A549 (cell line): ENCODE measurements at regions not wholly inside any gene's neighbourhood (a gene's known extent, or its start where the extent isn't known, plus 50 kb on each side); places are given as distances from the start of the nearest gene placed in this dataset.

Experiments
- ATAC-seq, 2 experiments: fragments of 200-7000 bp in 1 of 2; fragments of >200 bp in 1 of 2; cut with Nextera tagmentation in 1 of 2; cut with Tn5 transposase in 1 of 2; 3 replicates each; pipeline versions ENCODE4 v1.8.0 to v1.9.1; 2018 to 2020; ENCODE audit warnings: mild to moderate bottlenecking in 1 of 2, moderate library complexity in 1 of 2
- CTCF ChIA-PET: fragments of 300-600 bp; sonication (Branson Sonifier 250); formaldehyde crosslinking; extraction: SDS; loops from one replicate; lab custom pipeline; 2021; ENCODE audit warnings: antibody characterized with exemption, inconsistent platforms; lab: Yijun Ruan, JAX
- POLR2A ChIA-PET: fragments of 350-600 bp; formaldehyde crosslinking; extraction: SDS; loops from one replicate; lab custom pipeline; 2021; ENCODE audit warnings: antibody characterized with exemption, inconsistent platforms; lab: Yijun Ruan, JAX
- DNase-seq, 2 experiments: peaks; one replicate each; pipeline versions ENCODE4 v3.0.0 to v3.0.0-alpha.2; 2011 to 2016; ENCODE audit warnings: low read depth in 1 of 2, low spot score in 1 of 2
- FAIRE-seq: peaks from 2 replicates; lab custom pipeline; 2011; peaks lifted over from hg19 to GRCh38; lab: Jason Lieb, UNC
- H3K27ac ChIP-seq, 2 experiments: fragments of >200 bp; sonication (Bioruptor Twin); formaldehyde crosslinking; 3 replicates each; pipeline ENCODE4 v1.5.1; 2016 to 2017
- H3K4me1 ChIP-seq: fragments of >200 bp; sonication (Bioruptor Twin); formaldehyde crosslinking; 3 replicates; pipeline ENCODE4 v1.6.1; 2016
- H3K4me2 ChIP-seq: fragments of >200 bp; sonication (Bioruptor Twin); formaldehyde crosslinking; 3 replicates; pipeline ENCODE4 v1.6.1; 2016
- H3K4me3 ChIP-seq: fragments of >200 bp; sonication (Bioruptor Twin); formaldehyde crosslinking; 3 replicates; pipeline ENCODE4 v1.5.1; 2016
- H3K9me3 ChIP-seq: fragments of >200 bp; sonication (Bioruptor Twin); formaldehyde crosslinking; 3 replicates; pipeline ENCODE4 v1.6.1; 2016
- CEBPB ChIP-seq, 2 experiments: fragments of >200 bp in 1 of 2; sonication (Bioruptor Twin) in 1 of 2; formaldehyde crosslinking in 1 of 2; IDR thresholded peaks; 2 replicates each; pipeline ENCODE4 v1.6.1; 2012 to 2016
- FOSL2 ChIP-seq, 2 experiments: fragments of 450-650 bp in 1 of 2; fragments of >200 bp in 1 of 2; sonication (Bioruptor Twin) in 1 of 2; formaldehyde crosslinking; IDR thresholded peaks; 2 replicates each; pipeline versions ENCODE4 v1.5.0 to v1.6.1; 2016 to 2020; ENCODE audit warnings: mild to moderate bottlenecking in 1 of 2, moderate library complexity in 1 of 2
- HEYL ChIP-seq: fragments of 250-450 bp; sonication (Bioruptor Pico); IDR thresholded peaks from 2 replicates; pipeline ENCODE4 v1.8.0; 2021; ENCODE audit warnings: mild to moderate bottlenecking, moderate library complexity
- HOXA7 ChIP-seq: fragments of 250-450 bp; sonication (Bioruptor Pico); IDR thresholded peaks from 2 replicates; pipeline ENCODE4 v1.5.0; 2020; ENCODE audit warnings: mild to moderate bottlenecking, moderate library complexity
- HOXB13 ChIP-seq: fragments of 250-450 bp; sonication (Bioruptor Pico); IDR thresholded peaks from 2 replicates; pipeline ENCODE4 v1.5.0; 2020; ENCODE audit warnings: low read depth, mild to moderate bottlenecking, moderate library complexity
- KDM1A ChIP-seq: fragments of 200-600 bp; sonication (generic); IDR thresholded peaks from 2 replicates; pipeline ENCODE4 v1.6.1; 2016; ENCODE audit warnings: low read depth, mild to moderate bottlenecking
- KDM5A ChIP-seq: fragments of 200-600 bp; sonication (generic); IDR thresholded peaks from 2 replicates; pipeline ENCODE4 v1.6.1; 2016; ENCODE audit warnings: antibody characterized with exemption, mild to moderate bottlenecking
- MYC ChIP-seq: IDR thresholded peaks from 2 replicates; pipeline ENCODE4 v1.6.1; 2012; ENCODE audit warnings: mild to moderate bottlenecking, inconsistent platforms, low read length, improper control_type of control experiment, borderline replicate concordance
- NFE2L2 ChIP-seq: fragments of 150-350 bp; conservative IDR thresholded peaks from 2 replicates; pipeline ENCODE4 v1.6.1; 2014; ENCODE audit warnings: low read length
- NPAS2 ChIP-seq: fragments of 250-450 bp; sonication (Bioruptor Pico); IDR thresholded peaks from 2 replicates; pipeline ENCODE4 v1.8.0; 2022; ENCODE audit warnings: mild to moderate bottlenecking, moderate library complexity, borderline replicate concordance
- NR3C1 ChIP-seq: fragments of >200 bp; sonication (Bioruptor Twin); formaldehyde crosslinking; IDR thresholded peaks from 3 replicates; pipeline ENCODE4 v1.6.1; 2017
- POLR2AphosphoS2 ChIP-seq: conservative IDR thresholded peaks from 2 replicates; pipeline ENCODE4 v1.6.1; 2012; ENCODE audit warnings: low read length, improper control_type of control experiment, inconsistent platforms
- RARB ChIP-seq: fragments of 250-450 bp; sonication (Bioruptor Pico); IDR thresholded peaks from 2 replicates; pipeline ENCODE4 v1.8.0; 2021; ENCODE audit warnings: mild to moderate bottlenecking, moderate library complexity
- RCOR1 ChIP-seq: fragments of 150-350 bp; IDR thresholded peaks from 2 replicates; pipeline ENCODE4 v1.6.1; 2014; ENCODE audit warnings: antibody characterized with exemption, low read length, low read depth
- RFX5 ChIP-seq: fragments of 450-650 bp; IDR thresholded peaks from 2 replicates; pipeline ENCODE4 v1.7.1; 2014; ENCODE audit warnings: antibody characterized with exemption, mild to moderate bottlenecking, moderate library complexity
- SMC3 ChIP-seq: fragments of >200 bp; sonication (Bioruptor Twin); formaldehyde crosslinking; IDR thresholded peaks from 3 replicates; pipeline ENCODE4 v1.6.1; 2018; ENCODE audit warnings: inconsistent platforms
- SREBF2 ChIP-seq: fragments of 450-650 bp; IDR thresholded peaks from 2 replicates; pipeline ENCODE4 v1.6.1; 2014; ENCODE audit warnings: mild to moderate bottlenecking, moderate library complexity
- TP53 ChIP-seq: fragments of 250-450 bp; sonication (Bioruptor Pico); IDR thresholded peaks from 2 replicates; pipeline ENCODE4 v1.5.0; 2021; ENCODE audit warnings: mild to moderate bottlenecking, moderate library complexity
- ZC3H11A ChIP-seq: fragments of 450-650 bp; IDR thresholded peaks from 2 replicates; pipeline ENCODE4 v1.6.1; 2014; ENCODE audit warnings: antibody characterized with exemption, mild to moderate bottlenecking
- ZFP36 ChIP-seq: fragments of 450-650 bp; IDR thresholded peaks from 2 replicates; pipeline ENCODE4 v1.6.1; 2014; ENCODE audit warnings: borderline replicate concordance; ENCODE audit not compliant: partially characterized antibody
- ZSCAN20 ChIP-seq: fragments of 250-450 bp; sonication (Bioruptor Pico); IDR thresholded peaks from 2 replicates; pipeline ENCODE4 v1.8.0; 2022; ENCODE audit warnings: mild to moderate bottlenecking, moderate library complexity
- WGBS: methylation state at CpG from one replicate; pipeline ENCODE4 v1.1.6; 2017; ENCODE audit errors: missing lambda C conversion rate; 5-methylcytosine and 5-hydroxymethylcytosine counted together
- TF ChIP-seq, protein P1 (sequence below): fragments of 150-350 bp; IDR thresholded peaks from 2 replicates; pipeline ENCODE4 v1.6.1; 2014; ENCODE audit warnings: low read depth, mild to moderate bottlenecking, low read length
- TF ChIP-seq, protein P2 (sequence below): fragments of 250-450 bp; sonication (Bioruptor Pico); IDR thresholded peaks from 2 replicates; pipeline ENCODE4 v1.5.0; 2021; ENCODE audit warnings: mild to moderate bottlenecking, moderate library complexity, borderline replicate concordance
- TF ChIP-seq, protein P3 (sequence below): fragments of 250-450 bp; sonication (Bioruptor Pico); IDR thresholded peaks from 2 replicates; pipeline ENCODE4 v1.5.0; 2020; ENCODE audit warnings: low read depth, mild to moderate bottlenecking, moderate library complexity

DNA sequence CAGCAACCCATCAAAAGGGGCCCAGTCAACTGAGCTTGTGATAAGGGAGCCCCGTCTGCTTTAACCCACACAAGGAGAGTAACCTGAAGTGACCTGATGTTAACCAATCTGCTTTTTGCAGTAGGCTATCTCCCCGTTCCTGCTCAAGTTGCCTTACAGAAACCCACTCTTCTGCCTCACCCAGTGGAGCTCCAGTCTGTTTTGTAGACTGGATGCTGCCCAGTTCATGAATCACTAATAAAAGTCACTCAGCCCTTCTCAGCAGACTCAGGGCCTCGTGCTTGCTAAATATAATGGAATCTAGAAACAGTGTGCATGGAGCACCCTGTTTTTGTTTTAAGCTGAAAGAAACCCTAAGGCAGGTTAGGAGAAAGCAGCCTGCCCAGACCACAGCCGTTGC is 312.3 kb downstream of the FBXW7 start:
- ChIA-PET CTCF (interaction anchor here (1.2 kb wide), 1 partner anchor 8 kb away, joined by 3 read pairs; no protein-coding TSS in a partner anchor), POLR2A (no interaction called here)
- WGBS: 68% methylated on average over 4 of the region's 4 CpGs
- FAIRE-seq (no peak), DNase-seq (no peak), ATAC-seq (no peak)
- TF ChIP-seq SREBF2 (no peak), ZFP36 (no peak), RCOR1 (no peak), ZC3H11A (no peak), MYC (no peak), HEYL (CRISPR knock-in tag) (no peak), HOXA7 (no peak), HOXB13 (CRISPR knock-in tag) (no peak), CEBPB (IDR thresholded peaks at IDR 0.05) (no peak), RARB (no peak), KDM1A (no peak), TP53 (CRISPR knock-in tag) (no peak), FOSL2 (IDR thresholded peaks at IDR 0.05) (no peak), FOSL2 (CRISPR knock-in tag; IDR thresholded peaks at IDR 0.05) (no peak), POLR2AphosphoS2 (no peak)
- TF ChIP-seq, protein P1, sequence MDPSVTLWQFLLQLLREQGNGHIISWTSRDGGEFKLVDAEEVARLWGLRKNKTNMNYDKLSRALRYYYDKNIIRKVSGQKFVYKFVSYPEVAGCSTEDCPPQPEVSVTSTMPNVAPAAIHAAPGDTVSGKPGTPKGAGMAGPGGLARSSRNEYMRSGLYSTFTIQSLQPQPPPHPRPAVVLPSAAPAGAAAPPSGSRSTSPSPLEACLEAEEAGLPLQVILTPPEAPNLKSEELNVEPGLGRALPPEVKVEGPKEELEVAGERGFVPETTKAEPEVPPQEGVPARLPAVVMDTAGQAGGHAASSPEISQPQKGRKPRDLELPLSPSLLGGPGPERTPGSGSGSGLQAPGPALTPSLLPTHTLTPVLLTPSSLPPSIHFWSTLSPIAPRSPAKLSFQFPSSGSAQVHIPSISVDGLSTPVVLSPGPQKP: no peak
- TF ChIP-seq, protein P2, sequence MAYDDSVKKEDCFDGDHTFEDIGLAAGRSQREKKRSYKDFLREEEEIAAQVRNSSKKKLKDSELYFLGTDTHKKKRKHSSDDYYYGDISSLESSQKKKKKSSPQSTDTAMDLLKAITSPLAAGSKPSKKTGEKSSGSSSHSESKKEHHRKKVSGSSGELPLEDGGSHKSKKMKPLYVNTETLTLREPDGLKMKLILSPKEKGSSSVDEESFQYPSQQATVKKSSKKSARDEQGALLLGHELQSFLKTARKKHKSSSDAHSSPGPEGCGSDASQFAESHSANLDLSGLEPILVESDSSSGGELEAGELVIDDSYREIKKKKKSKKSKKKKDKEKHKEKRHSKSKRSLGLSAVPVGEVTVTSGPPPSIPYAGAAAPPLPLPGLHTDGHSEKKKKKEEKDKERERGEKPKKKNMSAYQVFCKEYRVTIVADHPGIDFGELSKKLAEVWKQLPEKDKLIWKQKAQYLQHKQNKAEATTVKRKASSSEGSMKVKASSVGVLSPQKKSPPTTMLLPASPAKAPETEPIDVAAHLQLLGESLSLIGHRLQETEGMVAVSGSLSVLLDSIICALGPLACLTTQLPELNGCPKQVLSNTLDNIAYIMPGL (CRISPR knock-in tag): no peak
- H3K4me1 ChIP-seq: no peaks in the 10 kb centered on the region
- H3K9me3 ChIP-seq: no peaks in the 10 kb centered on the region
- no peak overlapping the region for H3K4me3 ChIP-seq
- H3K27ac ChIP-seq: no peak overlapping the region
- H3K4me2 ChIP-seq: no peak overlapping the region

DNA sequence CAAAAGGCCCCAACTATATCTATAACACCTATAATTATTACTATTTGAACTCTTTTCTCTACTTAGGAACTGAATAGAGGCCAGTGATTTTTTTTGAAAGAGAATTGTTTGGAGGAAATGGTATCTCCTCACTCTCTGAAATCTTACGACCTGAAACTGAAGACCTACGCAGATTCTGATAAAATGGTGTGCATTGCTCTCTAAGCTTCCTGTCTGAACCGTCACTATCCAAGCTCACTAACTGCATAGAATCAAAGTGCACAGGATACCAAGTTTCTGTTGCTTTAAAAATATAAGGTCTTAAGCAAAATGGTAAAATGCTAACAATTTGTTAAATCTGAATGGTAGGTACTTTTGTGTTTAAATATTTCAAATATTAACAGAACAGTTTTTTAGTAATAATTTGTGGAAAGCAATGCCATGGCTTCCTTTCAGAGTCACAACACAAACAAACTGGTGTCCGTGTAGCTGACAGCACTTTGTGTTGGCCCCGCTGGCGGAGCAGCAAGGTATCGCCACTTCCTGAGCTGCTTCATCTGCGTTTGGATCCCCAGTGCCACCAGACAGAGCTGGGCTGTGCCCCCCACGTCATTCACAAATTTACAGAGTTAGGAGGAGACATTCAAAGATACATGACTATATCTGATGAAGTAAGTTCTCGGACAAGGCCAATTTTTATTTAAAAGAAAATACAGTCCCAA is 313.9 kb downstream of the FBXW7 start:
- Histone ChIP-seq H3K4me2 (no peak overlapping the region), H3K4me3 (no peak overlapping the region), H3K4me1 (no peaks in the 10 kb centered on the region), H3K9me3 (no peaks in the 10 kb centered on the region), H3K27ac (no peak overlapping the region)
- no peak for DNase-seq
- no peak for TF ChIP-seq HOXA7
- TF ChIP-seq RFX5: no peak
- TF ChIP-seq NFE2L2: no peak
- no peak for TF ChIP-seq FOSL2 (IDR thresholded peaks at IDR 0.05)
- no peak for TF ChIP-seq FOSL2 (CRISPR knock-in tag; IDR thresholded peaks at IDR 0.05)
- no peak for TF ChIP-seq NPAS2
- 79% methylated on average over 10 of the region's 10 CpGs for WGBS
- no peak for FAIRE-seq
- ChIA-PET POLR2A (no interaction called here), CTCF (no interaction called here)
- ATAC-seq: no peak

DNA sequence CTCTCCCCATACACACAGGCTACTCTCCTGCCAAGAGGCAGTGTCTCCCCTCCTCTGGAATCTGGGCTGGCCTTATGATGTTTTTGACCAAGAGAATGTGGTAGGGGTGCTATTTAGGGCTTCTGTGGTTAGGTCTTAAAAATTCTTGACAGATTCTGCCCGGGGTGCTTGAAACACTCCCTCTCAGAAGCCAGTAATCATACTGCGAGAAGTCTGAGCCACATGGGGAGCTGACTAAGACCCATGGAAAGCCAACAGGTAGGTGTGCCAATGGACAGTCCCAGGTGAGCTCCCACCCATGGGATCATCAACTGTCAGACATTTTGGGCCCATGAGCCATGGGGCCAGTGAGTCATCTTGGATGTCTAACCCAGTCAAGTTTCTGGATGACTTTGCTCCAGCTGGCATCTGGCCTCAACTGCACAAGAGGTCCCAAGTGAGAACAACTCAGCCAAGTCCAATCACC is 315.7 kb downstream of the FBXW7 start:
- no peak for ATAC-seq
- H3K27ac ChIP-seq: no peak overlapping the region
- no peaks in the 10 kb centered on the region for H3K4me1 ChIP-seq
- H3K4me2 ChIP-seq: no peak overlapping the region
- H3K9me3 ChIP-seq: no peaks in the 10 kb centered on the region
- POLR2A ChIA-PET: no interaction called here
- no peak overlapping the region for H3K4me3 ChIP-seq
- DNase-seq: no peak
- FAIRE-seq: no peak
- WGBS: 57% methylated on average over 2 of the region's 2 CpGs
- CTCF ChIA-PET: no interaction called here
- no peak for TF ChIP-seq SMC3
- no peak for TF ChIP-seq NR3C1
- TF ChIP-seq KDM5A: no peak
- TF ChIP-seq, protein P3, sequence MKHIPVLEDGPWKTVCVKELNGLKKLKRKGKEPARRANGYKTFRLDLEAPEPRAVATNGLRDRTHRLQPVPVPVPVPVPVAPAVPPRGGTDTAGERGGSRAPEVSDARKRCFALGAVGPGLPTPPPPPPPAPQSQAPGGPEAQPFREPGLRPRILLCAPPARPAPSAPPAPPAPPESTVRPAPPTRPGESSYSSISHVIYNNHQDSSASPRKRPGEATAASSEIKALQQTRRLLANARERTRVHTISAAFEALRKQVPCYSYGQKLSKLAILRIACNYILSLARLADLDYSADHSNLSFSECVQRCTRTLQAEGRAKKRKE (CRISPR knock-in tag): no peak
- no peak for TF ChIP-seq ZSCAN20 (CRISPR knock-in tag)
- no peak for TF ChIP-seq RCOR1
- TF ChIP-seq NFE2L2: no peak
- TF ChIP-seq, protein P2 (CRISPR knock-in tag): no peak
- no peak for TF ChIP-seq SREBF2
- TF ChIP-seq ZFP36: no peak
